Activated T-cell treated with anti-CD3 and anti-CD28 coated beads, Interleukin-2, amount 50 U/mL, for 4 hours (primary cell): ENCODE measurements at regions not wholly inside any gene's neighbourhood (a gene's known extent, or its start where the extent isn't known, plus 50 kb on each side); places are given as distances from the start of the nearest gene placed in this dataset.

Experiments used
- ATAC-seq, 2 donors: fragments of 200-7000 bp; cut with Tn5 transposase; one replicate each; pipeline ENCODE4 v1.10.0; 2021
- DNase-seq: peaks from one replicate; pipeline ENCODE4 v3.0.0-alpha.2; 2020
- H3K27me3 Mint-ChIP-seq: one replicate; pipeline ENCODE4 v1.8.0; 2021; ENCODE audit warnings: low read depth, mixed read lengths
- H3K36me3 Mint-ChIP-seq: one replicate; pipeline ENCODE4 v1.8.0; 2022; ENCODE audit warnings: mixed read lengths; ENCODE audit not compliant: insufficient read depth
- H3K4me1 Mint-ChIP-seq: one replicate; pipeline ENCODE4 v1.8.0; 2021; ENCODE audit warnings: low read depth, mixed read lengths
- H3K4me3 Mint-ChIP-seq: one replicate; pipeline ENCODE4 v1.8.0; 2021; ENCODE audit warnings: mild to moderate bottlenecking, moderate library complexity, mixed read lengths
- H3K9me3 Mint-ChIP-seq: one replicate; pipeline ENCODE4 v1.8.0; 2021; ENCODE audit warnings: mixed read lengths

- ATAC-seq, result no peak
- H3K9me3 Mint-ChIP-seq, result peaks cover 13% of the 10 kb centered on the region
These were observed 199.6 kb upstream of the NAALADL2 start for GRCh38 chr3:174659511-174659910.

GRCh38 chr3:174662653-174663052, 196.5 kb upstream of the NAALADL2 start:
- no peak for ATAC-seq
- Mint-ChIP-seq H3K4me1 (no peaks in the 10 kb centered on the region), H3K4me3 (no peak overlapping the region), H3K36me3 (no peaks in the 10 kb centered on the region), H3K9me3 (peaks cover 16% of the 10 kb centered on the region), H3K27me3 (no peaks in the 10 kb centered on the region)
- DNase-seq, result no peak

More at GRCh38 chr3:174659511-174659910, 199.6 kb upstream of the NAALADL2 start:
- Mint-ChIP-seq H3K4me1 (no peaks in the 10 kb centered on the region), H3K36me3 (no peaks in the 10 kb centered on the region), H3K27me3 (no peaks in the 10 kb centered on the region), H3K4me3 (no peak overlapping the region)
- no peak for DNase-seq

GRCh38 chr3:174667386-174667785, 191.7 kb upstream of the NAALADL2 start:
- DNase-seq (no peak), ATAC-seq (no peak)
- H3K4me1 Mint-ChIP-seq, result no peaks in the 10 kb centered on the region
- H3K9me3 Mint-ChIP-seq, result peaks cover 14% of the 10 kb centered on the region
- no peaks in the 10 kb centered on the region for H3K27me3 Mint-ChIP-seq
- no peaks in the 10 kb centered on the region for H3K36me3 Mint-ChIP-seq
- no peak overlapping the region for H3K4me3 Mint-ChIP-seq

- Mint-ChIP-seq H3K36me3 (no peaks in the 10 kb centered on the region), H3K4me1 (no peaks in the 10 kb centered on the region), H3K4me3 (no peak overlapping the region), H3K9me3 (peaks cover 3% of the 10 kb centered on the region), H3K27me3 (no peaks in the 10 kb centered on the region)
- ATAC-seq (no peak), DNase-seq (no peak)
These were observed 183.7 kb upstream of the NAALADL2 start for GRCh38 chr3:174675406-174675805.

GRCh38 chr3:174681784-174682183, 177.3 kb upstream of the NAALADL2 start:
- Mint-ChIP-seq H3K27me3 (no peaks in the 10 kb centered on the region), H3K4me1 (no peaks in the 10 kb centered on the region), H3K9me3 (peaks cover 17% of the 10 kb centered on the region), H3K36me3 (no peaks in the 10 kb centered on the region), H3K4me3 (no peak overlapping the region)
- ATAC-seq (no peak), DNase-seq (no peak)

GRCh38 chr3:174685796-174686195, 173.3 kb upstream of the NAALADL2 start:
- peaks cover 17% of the 10 kb centered on the region for H3K9me3 Mint-ChIP-seq

GRCh38 chr3:174697310-174697709, 161.8 kb upstream of the NAALADL2 start:
- H3K27me3 Mint-ChIP-seq, result no peaks in the 10 kb centered on the region
- DNase-seq, result no peak
- H3K36me3 Mint-ChIP-seq, result no peaks in the 10 kb centered on the region
- no peaks in the 10 kb centered on the region for H3K4me1 Mint-ChIP-seq
- ATAC-seq, result no peak
- H3K4me3 Mint-ChIP-seq, result no peak overlapping the region
- peaks cover 9% of the 10 kb centered on the region for H3K9me3 Mint-ChIP-seq

More at GRCh38 chr3:174685796-174686195, 173.3 kb upstream of the NAALADL2 start:
- H3K4me1 Mint-ChIP-seq, result no peaks in the 10 kb centered on the region
- H3K36me3 Mint-ChIP-seq, result no peaks in the 10 kb centered on the region
- no peaks in the 10 kb centered on the region for H3K27me3 Mint-ChIP-seq
- ATAC-seq, result no peak
- DNase-seq, result no peak
- H3K4me3 Mint-ChIP-seq, result no peak overlapping the region

- H3K27me3 Mint-ChIP-seq, result no peaks in the 10 kb centered on the region
- H3K4me1 Mint-ChIP-seq, result no peaks in the 10 kb centered on the region
- H3K9me3 Mint-ChIP-seq, result peaks cover 7% of the 10 kb centered on the region
- DNase-seq (no peak), ATAC-seq (no peak)
- no peaks in the 10 kb centered on the region for H3K36me3 Mint-ChIP-seq
- H3K4me3 Mint-ChIP-seq, result no peak overlapping the region
These were observed 158.4 kb upstream of the NAALADL2 start for GRCh38 chr3:174700736-174701135.

- no peak for ATAC-seq
- no peaks in the 10 kb centered on the region for H3K36me3 Mint-ChIP-seq
- H3K9me3 Mint-ChIP-seq, result no peaks in the 10 kb centered on the region
These were observed 148.5 kb upstream of the NAALADL2 start for GRCh38 chr3:174710612-174711011.

GRCh38 chr3:174715386-174715785, 143.7 kb upstream of the NAALADL2 start:
- Mint-ChIP-seq H3K4me3 (no peak overlapping the region), H3K36me3 (no peaks in the 10 kb centered on the region), H3K27me3 (no peaks in the 10 kb centered on the region), H3K4me1 (no peaks in the 10 kb centered on the region), H3K9me3 (no peaks in the 10 kb centered on the region)
- ATAC-seq, result no peak
- DNase-seq, result no peak

More at GRCh38 chr3:174710612-174711011, 148.5 kb upstream of the NAALADL2 start:
- Mint-ChIP-seq H3K4me1 (no peaks in the 10 kb centered on the region), H3K4me3 (no peak overlapping the region), H3K27me3 (no peaks in the 10 kb centered on the region)
- DNase-seq, result no peak

GRCh38 chr3:174716956-174717505, 142.1 kb upstream of the NAALADL2 start:
- DNase-seq (no peak), ATAC-seq (no peak)
- Mint-ChIP-seq H3K36me3 (no peaks in the 10 kb centered on the region), H3K4me1 (no peaks in the 10 kb centered on the region), H3K4me3 (no peak overlapping the region), H3K27me3 (no peaks in the 10 kb centered on the region), H3K9me3 (no peaks in the 10 kb centered on the region)

- ATAC-seq (no peak), DNase-seq (no peak)
- no peaks in the 10 kb centered on the region for H3K27me3 Mint-ChIP-seq
- H3K9me3 Mint-ChIP-seq, result no peaks in the 10 kb centered on the region
- no peaks in the 10 kb centered on the region for H3K36me3 Mint-ChIP-seq
- H3K4me3 Mint-ChIP-seq, result no peak overlapping the region
- H3K4me1 Mint-ChIP-seq, result no peaks in the 10 kb centered on the region
These were observed 138.4 kb upstream of the NAALADL2 start for GRCh38 chr3:174720717-174721116.

- Mint-ChIP-seq H3K36me3 (no peaks in the 10 kb centered on the region), H3K27me3 (no peaks in the 10 kb centered on the region), H3K9me3 (peaks cover 7% of the 10 kb centered on the region), H3K4me1 (no peaks in the 10 kb centered on the region), H3K4me3 (no peak overlapping the region)
- no peak for DNase-seq
- no peak for ATAC-seq
These were observed 133.8 kb upstream of the NAALADL2 start for GRCh38 chr3:174725303-174725702.

- no peaks in the 10 kb centered on the region for H3K36me3 Mint-ChIP-seq
- H3K4me1 Mint-ChIP-seq, result no peaks in the 10 kb centered on the region
- no peak overlapping the region for H3K4me3 Mint-ChIP-seq
- H3K27me3 Mint-ChIP-seq, result no peaks in the 10 kb centered on the region
- DNase-seq (no peak), ATAC-seq (no peak)
- peaks cover 18% of the 10 kb centered on the region for H3K9me3 Mint-ChIP-seq
These were observed 121.2 kb upstream of the NAALADL2 start for GRCh38 chr3:174737966-174738365.

- ATAC-seq (no peak), DNase-seq (no peak)
- Mint-ChIP-seq H3K4me1 (no peaks in the 10 kb centered on the region), H3K36me3 (no peaks in the 10 kb centered on the region), H3K9me3 (peaks cover 24% of the 10 kb centered on the region), H3K27me3 (no peaks in the 10 kb centered on the region), H3K4me3 (no peak overlapping the region)
These were observed 110.0 kb upstream of the NAALADL2 start for GRCh38 chr3:174749143-174749542.
